ENCODE measurements at regions not wholly inside any gene's neighbourhood (a gene's known extent, or its start where the extent isn't known, plus 50 kb on each side); places are given as distances from the start of the nearest gene placed in this dataset.

DNA sequence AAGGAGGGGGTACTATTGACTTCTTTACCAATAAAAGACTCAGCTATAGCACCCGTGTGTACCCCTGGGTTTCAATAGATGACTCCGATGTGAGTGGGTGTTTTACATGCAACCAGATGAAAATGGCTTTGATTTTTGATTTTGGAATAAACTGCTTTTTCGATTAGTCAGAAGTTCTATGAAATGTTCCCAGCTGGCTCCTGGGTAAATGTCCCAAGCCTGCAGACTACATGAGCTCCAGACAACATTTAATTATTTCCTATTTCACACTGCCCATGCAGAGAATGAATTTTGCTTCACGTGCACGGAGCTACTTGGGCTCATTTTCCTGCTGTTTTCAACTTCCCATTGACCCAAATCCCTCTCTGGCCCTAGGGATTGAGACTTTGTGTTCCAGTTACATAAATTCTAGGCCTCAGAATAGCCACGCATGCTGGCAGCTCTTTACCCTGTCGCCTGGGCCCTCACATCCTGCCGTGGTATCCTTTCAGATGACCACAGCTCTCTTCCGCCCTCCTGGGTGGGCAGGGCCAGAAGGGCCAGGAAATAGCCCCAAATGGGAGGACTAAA lies 59.7 kb downstream of the GPR6 start:
- no peak for TF ChIP-seq TAF1 (IDR thresholded peaks at IDR 0.05; ENCODE audit: borderline replicate concordance, low read depth, low read length)
- TF ChIP-seq POLR2AphosphoS2 (IDR thresholded peaks at IDR 0.05; ENCODE audit: low read depth, low read length) = no peak
- TF ChIP-seq, protein P1, sequence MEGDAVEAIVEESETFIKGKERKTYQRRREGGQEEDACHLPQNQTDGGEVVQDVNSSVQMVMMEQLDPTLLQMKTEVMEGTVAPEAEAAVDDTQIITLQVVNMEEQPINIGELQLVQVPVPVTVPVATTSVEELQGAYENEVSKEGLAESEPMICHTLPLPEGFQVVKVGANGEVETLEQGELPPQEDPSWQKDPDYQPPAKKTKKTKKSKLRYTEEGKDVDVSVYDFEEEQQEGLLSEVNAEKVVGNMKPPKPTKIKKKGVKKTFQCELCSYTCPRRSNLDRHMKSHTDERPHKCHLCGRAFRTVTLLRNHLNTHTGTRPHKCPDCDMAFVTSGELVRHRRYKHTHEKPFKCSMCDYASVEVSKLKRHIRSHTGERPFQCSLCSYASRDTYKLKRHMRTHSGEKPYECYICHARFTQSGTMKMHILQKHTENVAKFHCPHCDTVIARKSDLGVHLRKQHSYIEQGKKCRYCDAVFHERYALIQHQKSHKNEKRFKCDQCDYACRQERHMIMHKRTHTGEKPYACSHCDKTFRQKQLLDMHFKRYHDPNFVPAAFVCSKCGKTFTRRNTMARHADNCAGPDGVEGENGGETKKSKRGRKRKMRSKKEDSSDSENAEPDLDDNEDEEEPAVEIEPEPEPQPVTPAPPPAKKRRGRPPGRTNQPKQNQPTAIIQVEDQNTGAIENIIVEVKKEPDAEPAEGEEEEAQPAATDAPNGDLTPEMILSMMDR (IDR thresholded peaks at IDR 0.05 in 2 of 3, conservative IDR thresholded peaks at IDR 0.05 in 1 of 3; ENCODE audit: control insufficient read depth in 2 of 3, extremely low read depth in 1 of 3, insufficient read depth in 1 of 3, low read depth in 3 of 3, low read length in 3 of 3) = no peak
- TF ChIP-seq IKZF1 (conservative IDR thresholded peaks at IDR 0.05) = no peak
- TF ChIP-seq SRF (IDR thresholded peaks at IDR 0.05; ENCODE audit: low read depth in 2 of 2, low read length in 2 of 2) = no peak
- TF ChIP-seq RFX5 (IDR thresholded peaks at IDR 0.05; ENCODE audit: low read depth, low read length) = no peak
- no peak for TF ChIP-seq ZZZ3 (IDR thresholded peaks at IDR 0.05; ENCODE audit: control insufficient read depth, insufficient read length, low read depth)
- TF ChIP-seq, protein P2, sequence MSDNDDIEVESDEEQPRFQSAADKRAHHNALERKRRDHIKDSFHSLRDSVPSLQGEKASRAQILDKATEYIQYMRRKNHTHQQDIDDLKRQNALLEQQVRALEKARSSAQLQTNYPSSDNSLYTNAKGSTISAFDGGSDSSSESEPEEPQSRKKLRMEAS (IDR thresholded peaks at IDR 0.05; ENCODE audit: low read depth, low read length) = no peak
- TF ChIP-seq FOS (IDR thresholded peaks at IDR 0.05; ENCODE audit: borderline replicate concordance, extremely low read depth, insufficient read length) = no peak
- TF ChIP-seq ZNF24 (IDR thresholded peaks at IDR 0.05) = no peak
- no peak for TF ChIP-seq SP1 (IDR thresholded peaks at IDR 0.05; ENCODE audit: low read depth, low read length)

Data from GM12878 (cell line).